Muscle of leg (tissue), 3 donors: ENCODE measurements at regions not wholly inside any gene's neighbourhood (a gene's known extent, or its start where the extent isn't known, plus 50 kb on each side); places are given as distances from the start of the nearest gene placed in this dataset.

ENCODE experiments used
- DNase-seq: peaks from one replicate; pipeline ENCODE4 v3.0.0; 2013
- H3K27ac ChIP-seq: one replicate; pipeline ENCODE4 v1.5.1; 2013; ENCODE audit warnings: mild to moderate bottlenecking, low read length, control low read depth
- H3K27me3 ChIP-seq: one replicate; pipeline ENCODE4 v1.6.1; 2013; ENCODE audit warnings: low read length; ENCODE audit not compliant: control insufficient read depth, insufficient read depth
- H3K36me3 ChIP-seq: one replicate; pipeline ENCODE4 v1.6.1; 2013; ENCODE audit warnings: low read length; ENCODE audit not compliant: control insufficient read depth, insufficient read depth
- H3K4me1 ChIP-seq: one replicate; pipeline ENCODE4 v1.6.1; 2013; ENCODE audit warnings: low read length; ENCODE audit not compliant: control insufficient read depth, insufficient read depth
- H3K4me3 ChIP-seq: one replicate; pipeline ENCODE4 v1.5.1; 2013; ENCODE audit warnings: low read length, control low read depth
- H3K9me3 ChIP-seq: replicated peaks from 2 replicates; pipeline ENCODE4 v1.6.1; 2013; ENCODE audit warnings: low read depth, low read length; ENCODE audit not compliant: control insufficient read depth
- WGBS: methylation state at CpG from one replicate; pipeline ENCODE4 v1.1.5; 2013; ENCODE audit warnings: missing lambda C conversion rate; ENCODE audit not compliant: insufficient coverage; 5-methylcytosine and 5-hydroxymethylcytosine counted together

- Histone ChIP-seq H3K27ac (no peak overlapping the region), H3K4me1 (no peaks in the 10 kb centered on the region), H3K4me3 (no peak overlapping the region), H3K9me3 (no peaks in the 10 kb centered on the region), H3K36me3 (no peaks in the 10 kb centered on the region), H3K27me3 (no peaks in the 10 kb centered on the region)
- 77% methylated on average over 8 of the region's 8 CpGs for WGBS
- no peak for DNase-seq
Measured at GRCh38 chr3:132230156-132231000, 86.8 kb upstream of the ACP3 start.

- Histone ChIP-seq H3K36me3 (no peaks in the 10 kb centered on the region), H3K4me1 (no peaks in the 10 kb centered on the region), H3K4me3 (no peak overlapping the region), H3K27me3 (no peaks in the 10 kb centered on the region), H3K9me3 (no peaks in the 10 kb centered on the region), H3K27ac (no peak overlapping the region)
- no peak for DNase-seq
Measured at GRCh38 chr3:132231633-132232032, 85.6 kb upstream of the ACP3 start.

DNA sequence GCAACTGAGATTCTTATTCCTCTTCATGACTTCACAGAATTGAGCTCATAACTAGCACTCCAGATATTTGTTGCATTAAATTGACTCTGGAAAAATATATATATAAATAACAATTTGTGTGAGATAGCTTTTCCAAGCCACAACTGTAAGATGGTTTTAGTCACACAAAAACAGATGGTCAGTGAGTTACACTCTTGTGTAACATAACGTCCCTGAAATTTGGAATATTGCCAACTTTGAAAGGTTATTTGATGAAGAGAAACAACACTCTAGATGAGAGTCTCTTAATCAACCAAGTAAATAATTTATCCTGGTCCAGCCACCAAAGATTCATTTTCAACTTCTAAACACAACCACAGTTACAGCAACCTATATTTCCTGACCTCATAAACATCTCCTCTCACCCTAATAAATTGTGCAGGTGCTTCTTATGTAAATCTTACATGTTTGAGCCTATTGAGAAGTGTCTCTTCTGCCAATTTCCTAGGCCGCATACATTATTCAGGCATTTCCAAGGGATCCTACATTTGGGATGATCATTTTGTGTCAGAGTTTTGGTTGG is 84.9 kb upstream of the ACP3 start:
- whole genome bisulfite sequencing = no CpG with 5 or more reads among the region's 2 CpGs
- H3K36me3 ChIP-seq = no peaks in the 10 kb centered on the region
- H3K27ac ChIP-seq = no peak overlapping the region
- no peak overlapping the region for H3K4me3 ChIP-seq
- no peaks in the 10 kb centered on the region for H3K4me1 ChIP-seq
- no peaks in the 10 kb centered on the region for H3K9me3 ChIP-seq
- DNase-seq = no peak
- no peaks in the 10 kb centered on the region for H3K27me3 ChIP-seq

- 81% methylated on average over 3 of the region's 4 CpGs for WGBS
- H3K4me3 ChIP-seq = no peak overlapping the region
- no peak for DNase-seq
- H3K9me3 ChIP-seq = no peaks in the 10 kb centered on the region
- no peaks in the 10 kb centered on the region for H3K4me1 ChIP-seq
- no peaks in the 10 kb centered on the region for H3K27me3 ChIP-seq
- no peaks in the 10 kb centered on the region for H3K36me3 ChIP-seq
- no peak overlapping the region for H3K27ac ChIP-seq
Measured at GRCh38 chr3:132236701-132237651, 80.2 kb upstream of the ACP3 start.

DNA sequence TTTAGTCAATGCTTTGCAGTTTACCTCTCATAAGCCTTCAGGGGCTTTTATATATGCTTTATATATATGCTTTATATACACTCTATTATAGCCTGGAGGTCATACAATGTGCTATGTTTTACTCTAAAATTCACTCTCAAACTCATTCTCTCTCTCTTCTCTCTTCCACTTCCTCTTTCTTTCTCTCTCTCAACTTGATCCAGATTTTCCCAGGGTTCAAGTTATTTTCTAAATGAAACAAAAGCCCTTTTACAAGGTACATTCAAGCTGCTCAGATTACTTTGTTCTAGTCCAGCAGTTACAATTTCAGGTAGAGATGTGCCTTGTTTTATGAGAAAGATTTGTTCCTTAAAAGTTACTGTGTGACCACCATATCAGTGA is 79.6 kb upstream of the ACP3 start:
- no peaks in the 10 kb centered on the region for H3K9me3 ChIP-seq
- no peak overlapping the region for H3K27ac ChIP-seq
- no peaks in the 10 kb centered on the region for H3K36me3 ChIP-seq
- H3K4me3 ChIP-seq = no peak overlapping the region
- H3K4me1 ChIP-seq = no peaks in the 10 kb centered on the region
- H3K27me3 ChIP-seq = no peaks in the 10 kb centered on the region
- DNase-seq = no peak

GRCh38 chr3:132239587-132239986 is 77.6 kb upstream of the ACP3 start:
- Histone ChIP-seq H3K4me1 (no peaks in the 10 kb centered on the region), H3K9me3 (no peaks in the 10 kb centered on the region), H3K36me3 (no peaks in the 10 kb centered on the region), H3K27me3 (no peaks in the 10 kb centered on the region), H3K27ac (no peak overlapping the region), H3K4me3 (no peak overlapping the region)
- no peak for DNase-seq

DNA sequence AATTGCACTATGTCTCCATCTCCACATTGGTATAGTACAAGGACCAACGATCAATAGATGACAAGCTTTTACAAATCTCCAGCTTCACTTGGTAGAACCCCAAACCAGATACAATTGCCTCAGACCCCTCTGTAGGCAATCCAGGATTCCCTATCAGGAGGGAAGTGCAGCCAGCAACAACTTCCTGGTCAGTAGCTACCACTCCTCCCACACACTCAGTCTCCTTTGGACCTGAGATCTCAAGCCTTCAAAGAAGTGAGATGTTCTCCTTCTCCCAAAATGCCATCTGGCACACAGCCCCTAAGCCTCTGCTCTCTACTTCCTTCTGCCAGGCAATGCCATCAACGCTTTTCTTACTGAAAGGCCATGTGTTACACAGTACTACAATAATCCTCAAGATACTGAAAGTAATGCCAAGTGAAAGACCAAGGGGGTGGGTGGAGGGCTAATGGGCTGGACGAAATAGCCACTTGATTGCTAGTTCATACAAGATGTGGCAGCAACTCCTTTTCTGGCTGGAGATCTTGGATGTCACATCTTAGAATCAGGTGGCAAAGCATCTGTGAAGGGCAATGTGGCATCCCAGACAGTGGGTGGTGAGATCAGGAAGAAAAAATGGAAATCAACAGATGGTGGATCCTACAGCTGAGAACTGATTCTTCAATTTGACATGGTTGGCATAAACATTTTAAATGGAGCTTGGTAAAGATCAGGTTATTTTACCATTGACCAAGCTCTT is 75.3 kb upstream of the ACP3 start:
- Histone ChIP-seq H3K36me3 (no peaks in the 10 kb centered on the region), H3K9me3 (no peaks in the 10 kb centered on the region), H3K27me3 (no peaks in the 10 kb centered on the region), H3K4me1 (no peaks in the 10 kb centered on the region), H3K27ac (no peak overlapping the region), H3K4me3 (no peak overlapping the region)
- DNase-seq = no peak
- WGBS = 88% methylated on average over 1 of the region's 3 CpGs

GRCh38 chr3:132242790-132243189 is 74.4 kb upstream of the ACP3 start:
- 39% methylated on average over 2 of the region's 3 CpGs for WGBS
- H3K4me3 ChIP-seq = no peak overlapping the region
- H3K9me3 ChIP-seq = no peaks in the 10 kb centered on the region
- no peak overlapping the region for H3K27ac ChIP-seq
- no peaks in the 10 kb centered on the region for H3K27me3 ChIP-seq
- no peaks in the 10 kb centered on the region for H3K4me1 ChIP-seq
- H3K36me3 ChIP-seq = no peaks in the 10 kb centered on the region
- DNase-seq = no peak

- DNase-seq = peak; percentile 75
- Histone ChIP-seq H3K4me3 (no peak overlapping the region), H3K4me1 (no peaks in the 10 kb centered on the region), H3K36me3 (no peaks in the 10 kb centered on the region), H3K27ac (no peak overlapping the region), H3K27me3 (no peaks in the 10 kb centered on the region), H3K9me3 (no peaks in the 10 kb centered on the region)
- 0% methylated on average over 1 of the region's 3 CpGs for WGBS
Measured at GRCh38 chr3:132245552-132246142, 71.6 kb upstream of the ACP3 start.
